ENCODE measurements at regions not wholly inside any gene's neighbourhood (a gene's known extent, or its start where the extent isn't known, plus 50 kb on each side); places are given as distances from the start of the nearest gene placed in this dataset.

GRCh38 chr17:69764146-69764545 is 310.9 kb upstream of the KCNJ16 start:
- DNase-seq (ENCODE audit: low read depth), result no peak

- DNase-seq (ENCODE audit: low read depth), result no peak
Observed at GRCh38 chr17:69769050-69769449, 306.0 kb upstream of the KCNJ16 start.

- no peak for DNase-seq (ENCODE audit: low read depth)
Observed at GRCh38 chr17:69773081-69773480, 301.9 kb upstream of the KCNJ16 start.

- DNase-seq (ENCODE audit: low read depth), result no peak
Observed at GRCh38 chr17:69779378-69780214, 295.4 kb upstream of the KCNJ16 start.

GRCh38 chr17:69783865-69784264 is 291.2 kb upstream of the KCNJ16 start:
- no peak for DNase-seq (ENCODE audit: low read depth)

- no peak for DNase-seq (ENCODE audit: low read depth)
Observed at GRCh38 chr17:69788957-69789356, 286.1 kb upstream of the KCNJ16 start.

GRCh38 chr17:69796078-69796477 is 278.9 kb upstream of the KCNJ16 start:
- no peak for DNase-seq (ENCODE audit: low read depth)

- no peak for DNase-seq (ENCODE audit: low read depth)
Observed at GRCh38 chr17:69800870-69801269, 274.2 kb upstream of the KCNJ16 start.

GRCh38 chr17:69801368-69801767 is 273.7 kb upstream of the KCNJ16 start:
- DNase-seq (ENCODE audit: low read depth), result no peak

GRCh38 chr17:69802045-69802740 is 272.8 kb upstream of the KCNJ16 start:
- no peak for DNase-seq (ENCODE audit: low read depth)

- DNase-seq (ENCODE audit: low read depth), result no peak
Observed at GRCh38 chr17:69809331-69809730, 265.7 kb upstream of the KCNJ16 start.

- DNase-seq (ENCODE audit: low read depth), result no peak
Observed at GRCh38 chr17:69810326-69810965, 264.6 kb upstream of the KCNJ16 start.

GRCh38 chr17:69812240-69812837 is 262.7 kb upstream of the KCNJ16 start:
- no peak for DNase-seq (ENCODE audit: low read depth)

GRCh38 chr17:69814031-69814430 is 261.0 kb upstream of the KCNJ16 start:
- no peak for DNase-seq (ENCODE audit: low read depth)

GRCh38 chr17:69815406-69815805 is 259.6 kb upstream of the KCNJ16 start:
- DNase-seq (ENCODE audit: low read depth), result no peak

- no peak for DNase-seq (ENCODE audit: low read depth)
Observed at GRCh38 chr17:69818467-69818866, 256.6 kb upstream of the KCNJ16 start.

GRCh38 chr17:69819316-69820087 is 255.5 kb upstream of the KCNJ16 start:
- DNase-seq (ENCODE audit: low read depth), result peak; percentile 29

GRCh38 chr17:69820876-69821473 is 254.1 kb upstream of the KCNJ16 start:
- no peak for DNase-seq (ENCODE audit: low read depth)

GRCh38 chr17:69822314-69822875 is 252.6 kb upstream of the KCNJ16 start:
- no peak for DNase-seq (ENCODE audit: low read depth)

GRCh38 chr17:69828087-69828486 is 246.9 kb upstream of the KCNJ16 start:
- peak; percentile 13 for DNase-seq (ENCODE audit: low read depth)

- DNase-seq (ENCODE audit: low read depth), result no peak
Observed at GRCh38 chr17:69834494-69834893, 240.5 kb upstream of the KCNJ16 start.

Data from GM04503 (cell line).